Neural progenitor cell (in vitro differentiated cells): ENCODE measurements at regions not wholly inside any gene's neighbourhood (a gene's known extent, or its start where the extent isn't known, plus 50 kb on each side); places are given as distances from the start of the nearest gene placed in this dataset.

Experiments
- DNase-seq: peaks from one replicate; pipeline ENCODE4 v3.0.0-alpha.2; 2016; ENCODE audit warnings: low spot score
- H2AFZ ChIP-seq: fragments of 200-600 bp; sonication (generic); replicated peaks from 2 replicates; pipeline ENCODE4 v1.6.1; 2016; ENCODE audit warnings: antibody characterized with exemption
- H3F3A ChIP-seq: fragments of 200-600 bp; sonication (generic); 2 replicates; pipeline ENCODE4 v1.6.1; 2016; ENCODE audit warnings: antibody characterized with exemption, low read depth
- H3K27ac ChIP-seq: fragments of 200-600 bp; sonication (generic); 2 replicates; pipeline ENCODE4 v1.5.1; 2016; ENCODE audit warnings: mild to moderate bottlenecking
- H3K27me3 ChIP-seq: fragments of 200-600 bp; sonication (generic); 2 replicates; pipeline ENCODE4 v1.6.1; 2016; ENCODE audit warnings: mild to moderate bottlenecking, moderate library complexity
- H3K36me3 ChIP-seq: fragments of 200-600 bp; sonication (generic); 2 replicates; pipeline ENCODE4 v1.5.1; 2016
- H3K4me1 ChIP-seq: fragments of 200-600 bp; sonication (generic); 2 replicates; pipeline ENCODE4 v1.6.1; 2016; ENCODE audit warnings: mixed run types
- H3K4me2 ChIP-seq: fragments of 200-600 bp; sonication (generic); 2 replicates; pipeline ENCODE4 v1.6.1; 2016
- H3K4me3 ChIP-seq: fragments of 200-600 bp; sonication (generic); 2 replicates; pipeline ENCODE4 v1.5.1; 2016
- H3K79me2 ChIP-seq: fragments of 200-600 bp; sonication (generic); 2 replicates; pipeline ENCODE4 v1.6.1; 2016; ENCODE audit warnings: low read depth
- H3K9ac ChIP-seq: fragments of 200-600 bp; sonication (generic); 2 replicates; pipeline ENCODE4 v1.6.1; 2016
- H3K9me3 ChIP-seq: fragments of 200-600 bp; sonication (generic); 2 replicates; pipeline ENCODE4 v1.5.1; 2016; ENCODE audit warnings: low read depth
- H4K20me1 ChIP-seq: fragments of 200-600 bp; sonication (generic); 2 replicates; pipeline ENCODE4 v1.6.1; 2016; ENCODE audit warnings: low read depth
- H3K27ac Mint-ChIP-seq: 3 replicates; pipeline ENCODE4 v1.8.0; 2021; ENCODE audit warnings: mixed read lengths
- H3K27me3 Mint-ChIP-seq: 2 replicates; pipeline ENCODE4 v1.8.0; 2022; ENCODE audit warnings: low read depth, mild to moderate bottlenecking, inconsistent platforms, moderate library complexity, mixed read lengths; ENCODE audit not compliant: insufficient read depth
- H3K36me3 Mint-ChIP-seq: 3 replicates; pipeline ENCODE4 v1.8.0; 2021; ENCODE audit warnings: mixed read lengths
- H3K4me1 Mint-ChIP-seq: 3 replicates; pipeline ENCODE4 v1.8.0; 2021; ENCODE audit warnings: mixed read lengths
- H3K4me3 Mint-ChIP-seq: 3 replicates; pipeline ENCODE4 v1.8.0; 2021; ENCODE audit warnings: mild to moderate bottlenecking, moderate library complexity, mixed read lengths
- H3K9me3 Mint-ChIP-seq: 3 replicates; pipeline ENCODE4 v1.8.0; 2020; ENCODE audit warnings: mixed read lengths
- CTCF ChIP-seq: fragments of 200-600 bp; sonication (generic); IDR thresholded peaks from 2 replicates; pipeline ENCODE4 v1.5.1; 2017; ENCODE audit warnings: antibody characterized with exemption, mild to moderate bottlenecking
- EZH2 ChIP-seq: fragments of 200-600 bp; sonication (generic); IDR thresholded peaks from 2 replicates; pipeline ENCODE4 v1.6.1; 2017; ENCODE audit warnings: antibody characterized with exemption, mild to moderate bottlenecking, moderate library complexity
- EZH2phosphoT487 ChIP-seq: fragments of 200-600 bp; sonication (generic); IDR thresholded peaks from 2 replicates; pipeline ENCODE4 v1.6.1; 2017; ENCODE audit warnings: antibody characterized with exemption

GRCh38 chr5:56460681-56461191, 227.6 kb upstream of the ANKRD55 start:
- Histone ChIP-seq H3K4me3 (no peak overlapping the region), H3K27ac (no peak overlapping the region), H3K9me3 (no peaks in the 10 kb centered on the region), H3K9ac (no peak overlapping the region), H3K27me3 (no peaks in the 10 kb centered on the region), H4K20me1 (no peaks in the 10 kb centered on the region), H3K4me1 (peaks cover 5% of the 10 kb centered on the region), H3K4me2 (no peak overlapping the region), H3F3A (no peaks in the 10 kb centered on the region), H3K79me2 (no peaks in the 10 kb centered on the region), H2AFZ (no peak overlapping the region), H3K36me3 (no peaks in the 10 kb centered on the region)
- Mint-ChIP-seq H3K4me3 (no peak overlapping the region), H3K27ac (no peak overlapping the region), H3K9me3 (no peaks in the 10 kb centered on the region), H3K4me1 (peaks cover 13% of the 10 kb centered on the region), H3K36me3 (no peaks in the 10 kb centered on the region), H3K27me3 (peaks cover 2% of the 10 kb centered on the region)
- no peak for TF ChIP-seq EZH2phosphoT487
- TF ChIP-seq CTCF, result no peak
- no peak for TF ChIP-seq EZH2
- no peak for DNase-seq

DNA sequence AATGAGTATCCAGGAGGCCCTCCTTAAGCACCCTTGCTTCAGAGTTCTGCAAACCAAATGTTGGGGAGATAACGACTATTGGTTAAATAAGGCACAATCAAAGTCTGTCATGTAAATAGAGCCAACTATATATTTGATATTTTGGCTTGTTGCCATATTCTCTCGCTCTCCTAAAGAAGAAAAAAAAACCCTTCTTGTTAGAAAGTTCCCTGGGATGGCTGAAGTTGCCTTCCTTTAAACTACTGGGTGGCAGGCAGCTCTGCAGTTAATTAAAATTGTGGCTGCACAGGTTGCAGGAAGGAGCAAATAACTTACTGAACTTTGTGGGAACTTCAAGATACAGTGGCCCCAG, 227.0 kb upstream of the ANKRD55 start:
- H3K36me3 Mint-ChIP-seq, result no peaks in the 10 kb centered on the region
- Histone ChIP-seq H4K20me1 (no peaks in the 10 kb centered on the region), H3K79me2 (no peaks in the 10 kb centered on the region), H3K9ac (no peak overlapping the region), H3K4me1 (peaks cover 5% of the 10 kb centered on the region), H2AFZ (no peak overlapping the region), H3K36me3 (no peaks in the 10 kb centered on the region), H3F3A (no peaks in the 10 kb centered on the region), H3K9me3 (no peaks in the 10 kb centered on the region), H3K27ac (no peak overlapping the region), H3K4me3 (no peak overlapping the region), H3K27me3 (no peaks in the 10 kb centered on the region), H3K4me2 (no peak overlapping the region)
- no peak overlapping the region for H3K4me3 Mint-ChIP-seq
- no peaks in the 10 kb centered on the region for H3K9me3 Mint-ChIP-seq
- peaks cover 8% of the 10 kb centered on the region for H3K4me1 Mint-ChIP-seq
- no peak overlapping the region for H3K27ac Mint-ChIP-seq
- no peak for DNase-seq
- no peak for TF ChIP-seq CTCF
- TF ChIP-seq EZH2phosphoT487, result no peak
- TF ChIP-seq EZH2, result no peak
- peaks cover 2% of the 10 kb centered on the region for H3K27me3 Mint-ChIP-seq

GRCh38 chr5:56459394-56460194, 226.5 kb upstream of the ANKRD55 start:
- no peak overlapping the region for H3K9ac ChIP-seq
- no peak overlapping the region for H3K4me2 ChIP-seq
- H3K4me1 Mint-ChIP-seq, result peaks cover 5% of the 10 kb centered on the region
- no peak overlapping the region for H3K4me3 ChIP-seq
- H3K27me3 ChIP-seq, result no peaks in the 10 kb centered on the region
- no peaks in the 10 kb centered on the region for H3K79me2 ChIP-seq
- no peak overlapping the region for H2AFZ ChIP-seq
- no peaks in the 10 kb centered on the region for H3F3A ChIP-seq
- H3K36me3 ChIP-seq, result no peaks in the 10 kb centered on the region
- H3K27ac Mint-ChIP-seq, result no peak overlapping the region
- peaks cover 2% of the 10 kb centered on the region for H3K27me3 Mint-ChIP-seq
- TF ChIP-seq CTCF (no peak), EZH2phosphoT487 (no peak), EZH2 (no peak)
- H3K9me3 ChIP-seq, result no peaks in the 10 kb centered on the region
- no peak overlapping the region for H3K27ac ChIP-seq
- no peaks in the 10 kb centered on the region for H4K20me1 ChIP-seq
- H3K4me3 Mint-ChIP-seq, result no peak overlapping the region
- no peaks in the 10 kb centered on the region for H3K9me3 Mint-ChIP-seq
- peaks cover 5% of the 10 kb centered on the region for H3K4me1 ChIP-seq
- no peaks in the 10 kb centered on the region for H3K36me3 Mint-ChIP-seq
- no peak for DNase-seq
